HG03097 (cell line): ENCODE measurements at regions not wholly inside any gene's neighbourhood (a gene's known extent, or its start where the extent isn't known, plus 50 kb on each side); places are given as distances from the start of the nearest gene placed in this dataset.

Experiments used
- ATAC-seq: cut with Tn5 transposase; IDR thresholded peaks from one replicate; pipeline ENCODE4 v1.9.1; 2021; ENCODE audit not compliant: unreplicated experiment, low FRiP score

- no peak for ATAC-seq
Measured at GRCh38 chr18:25409971-25410370, 58.0 kb upstream of the ZNF521 start.

GRCh38 chr18:25408293-25408692 lies 56.3 kb upstream of the ZNF521 start:
- ATAC-seq: no peak
